NCI-H1417 treated with DMSO at 0.1 percent for 48 hours (cell line): ENCODE measurements at regions not wholly inside any gene's neighbourhood (a gene's known extent, or its start where the extent isn't known, plus 50 kb on each side); places are given as distances from the start of the nearest gene placed in this dataset.
"Not testable (repeated sequence)": the region's sequence is repeated elsewhere in the genome, so short reads cannot be mapped to it uniquely, and the experiment has no call there.

Experiments used
- DNase-seq: peaks from one replicate; lab custom pipeline; 2025; lab: John Stamatoyannopoulos, UW

DNA sequence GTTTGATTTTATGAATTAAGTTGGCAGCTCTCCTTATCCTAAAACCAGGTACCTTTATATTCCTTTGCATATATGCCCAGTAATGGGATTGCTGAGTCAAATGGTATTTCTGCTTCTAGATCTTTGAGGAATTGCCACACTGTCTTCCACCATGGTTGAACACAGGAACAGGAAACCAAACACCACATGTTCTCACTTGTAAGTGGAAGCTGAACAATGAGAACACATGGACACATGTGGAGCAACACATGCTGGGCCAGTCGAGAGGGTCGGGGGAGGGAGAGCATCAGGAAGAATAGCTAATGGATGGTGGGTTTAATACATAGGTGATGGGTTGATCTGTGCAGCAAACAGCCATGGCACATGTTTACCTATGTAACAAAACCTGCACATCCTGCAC is 214.6 kb downstream of the BLID start:
- DNase-seq = not testable (repeated sequence)

DNA sequence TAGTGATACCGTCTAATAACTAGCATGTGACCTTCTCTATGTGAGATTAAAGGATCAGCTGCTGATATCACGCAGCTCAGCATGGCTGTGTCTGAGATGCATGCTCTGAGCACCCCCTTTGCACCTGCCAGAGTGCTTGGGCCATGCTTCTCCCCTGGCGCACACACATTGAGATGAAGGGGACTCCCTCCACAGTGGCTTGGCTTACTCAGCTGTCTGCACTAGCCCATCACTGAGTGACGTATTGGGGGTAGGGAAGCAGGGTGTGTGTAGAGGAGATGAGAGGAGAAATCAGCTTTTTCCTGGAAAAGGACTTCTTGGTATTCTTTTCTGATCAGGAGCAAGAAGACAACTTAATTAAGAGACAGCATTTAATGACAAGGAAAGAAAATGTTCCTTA is 216.5 kb downstream of the BLID start:
- DNase-seq = no peak

DNA sequence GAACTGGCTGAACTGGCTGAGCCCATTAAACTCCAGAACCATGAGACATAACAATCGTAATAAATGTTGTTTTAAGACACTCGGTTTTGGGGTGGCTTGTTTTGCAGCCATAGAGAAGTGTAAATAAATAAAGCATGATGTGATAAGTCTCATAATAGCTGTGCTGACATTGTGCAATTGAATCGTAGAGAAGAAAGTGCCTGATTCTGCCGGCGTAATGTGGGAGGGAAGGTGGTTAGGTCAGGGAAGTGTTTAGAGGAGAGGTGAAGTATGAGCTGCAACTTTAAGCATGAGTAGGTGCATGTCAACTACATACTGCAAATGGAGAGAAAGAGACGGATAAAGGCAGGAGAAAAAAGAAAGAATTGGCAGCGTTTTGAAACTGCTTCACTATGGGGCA is 217.1 kb downstream of the BLID start:
- no peak for DNase-seq

DNA sequence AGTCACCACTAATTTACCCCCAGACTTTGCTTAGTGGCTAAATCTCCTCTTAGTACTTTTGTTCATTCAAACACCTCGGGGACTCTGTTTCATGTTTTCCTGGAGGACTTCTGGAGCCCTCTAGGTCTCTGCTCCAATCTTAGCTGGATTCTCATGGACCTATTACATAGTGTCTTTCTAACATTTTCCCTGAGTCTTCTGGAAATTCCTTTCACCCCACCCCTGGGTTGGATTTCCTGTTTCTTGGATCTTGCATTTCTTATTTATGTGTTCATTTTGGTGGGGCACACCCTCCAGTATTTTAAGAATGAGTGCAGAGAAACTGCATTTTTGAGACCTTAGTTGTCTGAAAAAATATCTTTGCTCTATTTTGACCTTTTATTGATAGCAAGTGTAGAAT is 220.1 kb downstream of the BLID start:
- DNase-seq = no peak

- no peak for DNase-seq
Observed at GRCh38 chr11:121894581-121894980, 221.4 kb downstream of the BLID start.

GRCh38 chr11:121892863-121893262 is 223.2 kb downstream of the BLID start:
- no peak for DNase-seq

GRCh38 chr11:121892131-121892681 is 223.8 kb downstream of the BLID start:
- DNase-seq = no peak

DNA sequence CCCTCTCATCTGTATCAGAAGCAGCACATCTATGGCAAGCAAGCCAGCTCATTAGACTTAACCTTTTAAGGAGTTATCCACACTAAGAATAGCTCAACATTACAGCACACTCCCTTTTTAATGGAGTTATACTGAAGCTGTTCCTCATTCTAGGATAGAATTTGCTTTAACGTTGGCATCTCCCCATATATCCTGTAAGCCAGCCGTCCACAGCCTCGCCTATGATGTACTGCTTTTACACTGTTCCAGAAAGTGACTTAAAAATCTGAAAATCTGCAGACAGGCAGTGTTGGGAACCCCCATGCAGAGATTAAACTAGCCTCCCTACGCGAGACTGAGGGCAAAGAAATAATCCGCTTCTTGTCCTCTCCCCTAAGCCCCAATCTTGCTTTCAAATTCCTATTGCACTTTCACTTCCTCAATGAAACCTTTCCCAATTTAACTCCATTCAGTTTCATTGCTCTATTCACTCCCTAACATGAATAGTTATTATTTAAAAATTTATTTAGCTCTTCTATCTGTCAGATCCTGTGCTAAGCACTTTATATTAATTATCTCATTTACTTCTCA is 225.0 kb downstream of the BLID start:
- no peak for DNase-seq

DNA sequence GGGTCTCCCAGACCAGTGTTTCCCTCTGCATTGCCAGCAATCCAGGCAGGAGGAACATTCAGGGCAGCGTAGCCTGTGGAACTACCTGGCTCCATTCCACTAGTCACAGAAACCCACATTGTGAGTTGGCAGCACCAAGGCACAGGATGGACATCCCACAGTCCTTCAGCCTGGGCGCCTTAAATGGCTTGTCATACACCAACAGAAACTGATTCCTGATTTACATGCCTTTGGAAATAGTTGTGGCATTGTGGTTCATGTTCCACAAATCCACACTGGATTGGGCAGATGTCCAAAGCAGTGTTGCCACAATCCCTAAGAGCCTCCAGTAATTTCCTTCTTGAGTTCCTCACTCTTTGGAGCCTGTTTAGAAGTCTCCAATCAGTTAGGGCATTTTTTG is 225.6 kb downstream of the BLID start:
- DNase-seq = no peak

DNA sequence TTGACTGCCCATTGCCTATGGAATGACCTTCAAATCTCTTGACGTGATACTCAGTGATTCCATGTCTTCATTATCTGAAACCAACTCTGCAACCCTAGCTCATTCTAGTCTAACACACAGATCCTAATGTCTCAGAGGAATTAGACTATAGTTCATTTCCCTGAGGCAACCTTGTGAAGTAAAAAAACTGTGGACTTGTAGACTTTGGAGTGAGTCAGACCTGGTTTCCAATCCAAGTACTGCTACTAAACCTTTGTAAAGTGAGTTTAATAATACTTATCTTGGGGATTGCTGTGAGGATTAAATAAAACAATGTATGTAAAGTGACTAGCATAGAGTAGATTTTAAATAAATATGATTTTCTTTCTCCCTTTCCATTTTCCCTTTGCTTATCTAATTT is 226.1 kb downstream of the BLID start:
- no peak for DNase-seq

- DNase-seq = no peak
Observed at GRCh38 chr11:121889186-121889585, 226.8 kb downstream of the BLID start.

DNA sequence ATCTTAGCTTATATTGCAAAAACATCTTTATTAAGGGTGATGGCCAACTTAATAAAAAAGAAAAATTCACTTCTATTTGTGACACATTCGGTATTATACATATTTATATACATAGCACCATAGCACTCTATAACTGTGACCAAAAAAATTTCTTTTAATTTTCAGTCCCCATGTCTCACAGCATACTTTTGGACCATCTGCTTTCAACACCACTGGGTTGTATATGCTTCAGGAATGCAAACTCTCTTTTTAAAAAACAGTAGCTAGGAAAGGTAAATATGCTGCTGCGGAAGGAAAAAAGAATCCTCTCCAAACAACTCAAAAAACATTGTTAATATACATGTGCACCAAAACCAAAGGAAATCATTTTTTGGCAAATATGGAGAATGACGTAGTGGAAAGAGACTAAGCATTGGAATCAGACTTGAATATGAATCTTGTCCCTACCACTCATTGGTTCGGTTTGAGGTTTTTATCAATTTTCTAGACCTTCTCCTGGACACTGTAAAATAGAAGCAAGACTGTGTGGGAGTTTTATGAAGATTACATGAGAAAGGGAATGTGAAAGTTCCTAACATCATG is 227.9 kb downstream of the BLID start:
- DNase-seq = no peak

DNA sequence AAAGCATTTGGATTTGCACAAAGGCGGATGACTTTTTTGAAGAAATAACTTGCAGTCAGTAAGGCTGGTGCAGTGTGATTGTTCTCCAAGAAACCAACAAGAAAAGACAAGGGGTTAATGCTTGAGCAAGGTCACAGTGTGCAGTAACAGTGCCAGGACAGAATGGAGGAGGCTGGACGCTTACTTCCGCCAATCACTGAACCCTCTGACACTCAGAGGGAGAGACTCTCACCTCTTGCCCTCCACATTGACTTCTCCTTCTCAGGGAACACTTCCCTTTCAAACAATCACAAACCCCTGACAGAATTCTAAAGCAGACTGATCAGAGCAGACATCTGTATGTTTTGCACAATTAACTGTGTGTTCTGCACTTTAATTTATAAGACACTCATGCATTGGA is 228.4 kb downstream of the BLID start:
- no peak for DNase-seq

DNA sequence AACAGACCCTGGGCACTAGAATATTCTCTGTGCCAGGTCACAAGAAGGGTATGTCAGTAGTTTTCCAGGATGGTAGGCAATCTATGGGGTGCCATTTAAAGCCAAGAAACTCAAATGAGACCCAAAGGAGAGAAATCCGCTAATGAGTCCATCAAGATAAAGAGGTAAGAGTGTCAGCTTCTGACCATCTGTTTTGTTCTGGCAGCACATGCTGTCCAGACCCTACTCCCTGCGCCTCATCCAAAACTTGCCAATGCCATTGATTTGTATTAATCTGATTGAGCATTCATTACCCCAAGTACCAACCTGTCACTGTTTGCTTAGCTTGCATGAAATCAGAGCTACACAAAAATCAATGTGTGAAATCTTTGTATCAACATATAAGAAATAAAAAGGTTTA is 229.0 kb downstream of the BLID start:
- no peak for DNase-seq

GRCh38 chr11:121886005-121886734 is 229.8 kb downstream of the BLID start:
- no peak for DNase-seq

DNA sequence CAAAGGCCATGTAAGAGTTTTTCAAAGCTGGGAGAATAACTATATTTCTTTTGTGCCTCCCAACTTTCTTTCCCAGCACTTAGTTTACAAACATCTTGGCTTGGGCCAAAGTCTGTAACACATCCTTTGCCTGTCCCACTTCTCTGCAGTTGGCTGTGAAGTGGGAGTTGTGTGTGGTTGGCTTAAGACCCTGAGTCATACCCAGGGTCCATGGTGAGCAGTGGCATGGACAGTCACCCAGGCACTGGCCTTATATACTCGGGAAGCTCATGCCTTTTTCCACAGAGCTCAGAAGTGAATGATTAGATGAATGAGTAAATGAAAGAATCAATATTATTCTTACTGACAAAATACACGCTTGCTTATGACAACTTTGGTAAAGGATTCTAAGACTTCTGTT is 231.4 kb downstream of the BLID start:
- no peak for DNase-seq

DNA sequence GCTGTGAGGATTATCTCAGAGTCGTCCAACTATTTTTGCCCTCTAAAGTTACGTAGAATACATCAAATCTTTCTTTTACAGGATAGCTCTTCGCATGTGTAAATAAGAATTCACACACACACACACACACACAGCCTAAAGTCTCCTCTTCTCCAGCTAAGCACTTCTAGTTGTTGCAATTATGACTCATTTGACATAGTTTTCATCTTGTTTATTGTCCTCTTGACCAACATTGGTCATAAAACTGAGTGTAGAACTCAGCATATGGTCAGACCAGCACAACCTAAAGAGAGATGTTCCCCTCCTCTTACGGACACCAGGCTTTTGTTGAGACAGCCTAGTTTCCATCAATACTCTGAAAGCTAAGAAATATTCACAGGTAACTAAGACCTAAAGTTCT is 234.2 kb downstream of the BLID start:
- DNase-seq = no peak

GRCh38 chr11:121877152-121877551 is 238.9 kb downstream of the BLID start:
- DNase-seq = no peak

GRCh38 chr11:121873766-121874165 is 242.2 kb downstream of the BLID start:
- no peak for DNase-seq

GRCh38 chr11:121872356-121872755 is 243.7 kb downstream of the BLID start:
- no peak for DNase-seq

DNA sequence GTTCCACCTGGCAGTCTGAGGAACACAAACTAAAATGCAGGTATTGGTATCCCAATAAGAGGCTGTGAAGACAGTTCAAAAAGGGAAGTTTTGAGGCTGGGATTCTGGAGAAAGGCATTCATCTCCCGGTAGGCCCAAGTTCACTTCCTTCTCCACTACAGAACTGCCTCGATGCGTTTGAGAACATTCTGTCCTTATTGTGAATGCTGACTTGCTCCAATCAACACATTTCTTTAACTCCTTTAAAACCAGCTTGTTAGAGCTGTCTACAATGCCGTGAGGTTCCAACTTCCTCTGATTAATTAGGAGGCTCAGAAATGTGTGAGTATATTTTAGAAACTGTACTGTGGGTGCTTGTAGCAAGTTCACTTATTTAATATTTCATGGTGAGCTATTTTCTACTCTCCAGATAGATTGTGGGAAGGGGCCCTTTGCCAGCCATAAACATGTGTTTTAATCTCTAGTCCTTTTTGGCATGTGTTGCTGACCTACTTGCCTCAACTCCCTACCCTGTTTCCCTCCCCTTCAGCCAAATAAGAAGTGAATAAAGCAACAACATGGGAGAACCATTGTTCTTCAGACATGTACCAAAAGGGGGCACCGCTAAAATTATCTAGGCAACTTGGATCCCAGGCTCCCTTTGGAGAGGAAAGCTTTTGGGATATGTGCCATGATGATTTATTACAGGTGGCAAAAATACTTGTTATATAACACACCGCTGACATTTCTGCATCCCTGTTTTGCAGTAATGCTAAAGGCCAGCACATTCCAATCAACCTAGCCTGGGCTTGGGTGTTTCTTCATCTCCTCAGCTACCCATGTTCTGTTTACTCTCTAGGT is 245.6 kb downstream of the BLID start:
- no peak for DNase-seq

- no peak for DNase-seq
Observed at GRCh38 chr11:121869478-121869877, 246.5 kb downstream of the BLID start.

DNA sequence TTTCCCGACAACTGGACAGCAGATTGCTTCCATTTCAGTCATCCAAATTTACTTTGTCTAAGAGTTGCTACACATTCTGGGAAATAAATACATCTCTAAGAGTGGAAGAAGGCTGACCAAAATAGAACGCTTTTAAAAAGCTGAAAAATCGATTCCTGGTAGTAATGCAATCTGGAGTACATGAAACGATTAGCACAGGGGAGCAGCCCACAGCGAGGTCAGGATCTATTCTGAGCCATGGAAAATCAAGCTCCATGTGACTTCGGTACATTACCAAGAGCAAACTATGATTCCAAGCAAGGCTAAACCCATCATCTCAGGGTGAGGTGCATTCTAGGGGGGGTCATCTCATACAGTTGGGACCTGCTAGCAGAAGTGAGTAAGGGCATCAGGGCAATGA is 249.3 kb downstream of the BLID start:
- DNase-seq = no peak
